Stimulated activated naive CD8-positive, alpha-beta T cell treated with anti-CD3 and anti-CD28 coated beads, Interleukin-15, Interleukin-2, amounts not matched to agents 100 U/mL and 50 U/mL, for 24 hours (primary cell): ENCODE measurements at regions not wholly inside any gene's neighbourhood (a gene's known extent, or its start where the extent isn't known, plus 50 kb on each side); places are given as distances from the start of the nearest gene placed in this dataset.
"Not testable (repeated sequence)": the region's sequence is repeated elsewhere in the genome, so short reads cannot be mapped to it uniquely, and the experiment has no call there.

Experiments used
- ATAC-seq: fragments of 150-1000 bp; cut with Tn5 transposase; one replicate; pipeline ENCODE4 v1.10.0; 2021
- DNase-seq: peaks from one replicate; pipeline ENCODE4 v3.0.0; 2021

DNA sequence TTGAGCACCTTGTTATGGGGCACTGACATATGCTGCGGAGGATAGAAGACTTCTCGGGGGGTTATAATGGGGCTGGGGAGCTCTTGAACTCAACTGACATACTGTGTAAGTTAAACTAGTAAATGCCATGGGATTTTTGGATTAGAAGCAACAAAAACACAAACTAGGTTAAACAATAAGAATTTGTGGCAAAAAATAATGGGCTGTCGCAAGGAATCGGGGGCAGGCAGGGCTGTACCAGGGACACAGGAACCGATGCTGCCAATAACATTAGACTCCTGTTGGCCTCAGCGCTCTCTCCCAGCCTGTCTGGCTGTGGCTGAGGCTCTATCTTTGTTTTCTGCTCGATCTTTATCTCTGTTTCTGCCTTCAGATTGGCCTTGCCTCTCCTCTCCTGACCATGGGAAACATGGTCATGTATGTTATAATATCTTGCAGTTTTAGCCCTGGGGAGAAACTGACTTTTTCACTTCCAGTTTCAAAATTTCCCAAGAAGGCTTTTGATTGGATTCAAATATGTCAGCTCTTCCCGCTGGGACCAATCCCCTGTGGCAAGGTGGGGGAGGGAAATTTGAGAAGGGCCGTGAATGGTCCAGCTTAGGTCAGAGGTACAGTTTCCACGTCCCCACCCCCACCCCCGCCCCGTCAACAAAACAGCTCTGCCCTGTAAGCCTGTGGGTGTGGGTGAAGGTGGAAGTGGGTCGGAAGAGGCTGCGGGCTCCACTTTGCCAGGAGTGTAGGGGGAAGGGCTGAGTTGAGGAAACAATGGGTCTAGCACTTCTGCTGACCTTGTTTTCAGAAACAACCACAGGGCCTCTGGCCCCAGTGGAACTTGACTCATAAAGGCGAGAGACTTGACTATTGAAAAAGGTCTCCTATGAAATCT, 161.1 kb upstream of the TBL1XR1 start:
- DNase-seq (peak; percentile 71), ATAC-seq (peak; percentile 67)

DNA sequence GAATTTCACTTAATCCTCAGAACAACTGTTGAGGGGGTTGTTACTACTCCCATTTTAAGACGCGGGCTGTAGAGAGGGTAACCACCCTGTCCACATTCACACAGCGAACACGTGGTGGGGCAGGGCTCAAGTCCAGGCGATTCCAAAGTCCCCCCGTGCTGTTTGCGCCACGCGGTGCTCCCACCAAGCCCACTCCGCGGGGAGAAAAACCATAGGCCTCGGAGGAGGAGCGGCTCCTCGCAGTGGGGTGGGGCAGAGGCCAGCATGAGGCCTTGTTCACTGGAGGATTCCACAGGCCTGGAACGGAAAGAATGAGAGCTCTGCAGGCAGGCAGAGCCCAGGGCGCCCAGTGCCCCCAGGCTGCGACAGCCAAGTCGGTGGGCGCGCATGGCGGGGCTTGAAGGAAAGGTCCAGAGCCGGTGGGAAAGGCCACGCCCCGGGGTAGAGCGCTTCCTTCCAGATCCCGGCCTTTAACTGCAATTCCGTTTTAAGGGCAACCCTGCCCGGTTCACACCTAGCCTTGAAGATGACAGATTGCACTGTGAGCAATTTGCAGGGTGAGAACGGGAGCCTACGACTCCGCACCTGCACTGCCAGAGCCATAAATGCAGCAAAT, 161.8 kb upstream of the TBL1XR1 start:
- peak; percentile 57 for DNase-seq
- ATAC-seq = peak; percentile 8

DNA sequence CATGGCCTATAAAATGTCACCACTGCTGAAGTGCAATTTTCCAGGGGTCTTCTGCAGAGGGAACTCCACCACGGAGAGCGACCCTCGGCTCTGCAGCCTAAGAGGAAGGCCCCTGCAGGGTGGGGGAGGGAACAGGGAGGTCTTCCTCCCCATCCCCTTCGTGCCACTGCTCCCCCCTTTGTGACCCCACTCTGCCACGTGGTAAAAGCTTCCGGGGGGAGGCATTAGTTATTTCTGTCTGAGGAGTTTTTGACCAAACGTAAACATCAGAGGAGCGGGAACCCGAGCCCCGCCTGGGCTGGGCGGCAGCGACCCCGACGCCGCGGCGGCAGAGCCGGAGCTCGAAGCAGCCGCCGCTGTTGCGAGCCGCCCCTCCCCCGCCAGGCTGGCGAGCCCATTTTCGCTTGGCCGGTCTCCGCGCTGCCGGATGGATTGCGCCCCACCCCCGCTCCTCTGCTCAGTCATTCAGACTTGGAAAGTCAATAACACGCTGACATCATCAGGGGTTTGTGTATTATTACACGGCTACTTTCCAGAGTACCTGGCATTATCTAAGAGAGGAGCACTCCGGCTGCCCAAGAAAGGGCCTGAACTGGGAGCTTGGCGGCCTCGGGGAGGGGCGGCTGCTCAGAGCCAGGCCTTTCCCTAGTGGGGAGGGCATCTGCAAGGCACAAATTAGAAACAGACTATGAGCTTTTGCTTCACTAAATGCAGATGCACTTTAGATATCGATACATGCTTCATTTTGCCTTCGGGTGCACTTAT, 162.5 kb upstream of the TBL1XR1 start:
- peak; percentile 59 for ATAC-seq
- DNase-seq = peak; percentile 97

DNA sequence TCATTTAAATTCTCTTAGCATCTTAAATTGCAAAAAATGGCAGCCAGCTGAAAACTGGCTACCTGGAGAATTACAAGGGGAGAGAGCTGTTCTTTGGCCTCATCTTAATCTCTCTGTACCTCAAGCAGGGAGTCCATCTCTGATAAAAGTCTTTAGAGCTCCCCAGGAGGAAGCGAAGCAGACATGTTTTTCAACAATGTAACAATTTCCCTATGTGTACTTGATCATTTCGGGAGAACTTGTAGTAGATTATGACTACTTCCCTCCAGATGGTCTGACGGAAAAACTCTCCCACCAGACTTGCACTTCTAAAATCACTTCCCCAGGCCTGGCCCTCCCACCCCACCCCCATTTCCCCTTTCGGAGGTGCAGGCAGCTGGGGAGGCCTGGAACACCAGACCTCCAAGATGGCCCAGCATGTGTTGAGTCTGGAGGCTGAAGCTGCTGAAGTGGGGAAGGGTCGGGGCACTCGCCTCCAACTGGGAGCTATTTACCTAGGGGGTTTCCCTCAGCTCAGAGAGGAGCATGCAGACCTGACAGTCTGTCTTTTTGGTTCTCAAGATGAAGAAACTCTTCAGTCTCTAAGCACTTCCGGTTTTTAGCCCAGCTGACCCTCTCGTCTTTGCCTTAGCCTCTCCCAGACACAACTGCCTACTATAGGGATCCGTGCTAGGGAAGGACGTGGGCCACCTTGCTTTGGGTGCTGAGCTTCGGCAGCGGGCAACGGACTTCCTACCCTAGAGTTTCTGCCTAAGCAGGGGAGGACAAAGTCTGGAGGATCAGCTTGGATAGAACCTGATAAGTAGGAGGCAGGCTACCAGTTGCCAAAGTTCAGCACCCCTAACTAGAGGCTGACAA, 164.0 kb upstream of the TBL1XR1 start:
- DNase-seq = no peak
- no peak for ATAC-seq

DNA sequence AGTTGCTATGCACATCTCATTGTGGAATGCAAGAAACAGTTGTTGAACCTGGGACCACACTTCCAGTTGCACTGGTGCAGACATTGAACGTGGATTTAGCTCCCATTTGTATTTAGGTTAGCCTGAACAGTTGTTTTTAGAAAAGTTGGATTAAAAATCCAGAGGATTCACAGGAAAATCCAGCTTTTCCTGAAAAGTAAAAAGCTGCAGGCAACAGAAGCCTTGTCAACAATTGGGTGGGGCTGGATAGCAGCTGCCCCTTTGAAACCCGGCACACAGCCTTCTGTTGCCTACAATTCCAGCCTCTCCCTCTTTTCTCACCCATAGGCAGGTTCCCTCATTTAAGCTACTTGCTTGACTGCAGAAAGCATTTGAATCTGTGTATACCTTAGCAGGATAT, 165.3 kb upstream of the TBL1XR1 start:
- ATAC-seq = no peak
- no peak for DNase-seq

DNA sequence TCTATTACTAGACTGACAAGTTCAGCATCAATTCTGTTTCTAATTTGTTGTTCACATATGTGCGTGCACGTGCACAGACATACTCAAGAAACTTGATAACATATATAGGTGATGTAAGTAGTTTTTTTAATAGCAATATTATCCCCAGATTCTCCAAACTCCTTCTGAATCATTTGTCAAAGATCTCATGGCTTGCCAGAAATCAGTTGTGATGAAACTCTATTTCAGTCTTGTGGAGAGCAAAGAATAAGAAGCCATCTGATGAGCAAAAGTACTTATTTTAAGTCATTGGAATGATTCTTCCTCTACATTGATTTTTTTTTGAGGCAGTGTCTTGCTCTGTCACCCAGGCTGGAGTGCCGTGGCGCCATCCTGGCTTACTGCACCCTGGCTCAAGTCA, 167.0 kb upstream of the TBL1XR1 start:
- ATAC-seq = no peak
- DNase-seq = no peak

DNA sequence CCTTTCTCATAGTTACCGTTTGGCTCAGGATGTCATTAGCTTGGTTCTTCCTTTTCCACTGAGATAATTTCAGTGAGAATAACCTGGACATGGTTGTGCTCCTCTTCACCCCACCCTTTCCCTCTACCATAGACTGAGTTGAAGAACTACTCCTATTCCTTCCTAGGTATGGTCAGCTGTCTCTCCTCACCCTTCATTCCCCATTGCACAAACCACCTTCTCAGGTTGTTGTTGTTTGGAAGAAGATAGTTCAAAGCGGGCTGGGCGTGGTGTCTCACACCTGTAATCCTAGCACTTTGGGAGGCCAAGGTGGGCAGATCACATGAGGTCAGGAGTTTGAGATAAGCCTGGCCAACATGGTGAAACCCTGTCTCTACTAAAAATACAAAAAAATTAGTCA, 168.0 kb upstream of the TBL1XR1 start:
- not testable (repeated sequence) for ATAC-seq, DNase-seq

DNA sequence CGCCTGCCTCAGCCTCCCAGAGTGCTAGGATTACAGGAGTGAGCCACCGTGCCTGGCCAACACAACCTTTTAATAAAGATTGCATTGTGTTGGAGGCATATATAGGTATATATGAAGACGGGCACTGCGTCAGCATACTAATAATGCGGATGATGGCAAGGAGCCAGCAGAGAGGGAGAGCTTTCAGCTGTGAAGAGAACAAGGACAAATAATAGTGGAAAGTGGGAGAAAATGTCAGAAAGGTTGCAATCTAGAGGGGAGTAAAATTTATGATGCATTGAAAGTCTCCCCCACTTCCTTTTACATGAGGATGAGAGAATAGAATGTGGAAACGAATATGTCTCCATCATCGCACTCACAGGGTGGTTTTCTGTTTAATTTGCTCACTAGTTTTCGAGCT, 170.5 kb upstream of the TBL1XR1 start:
- ATAC-seq (no peak), DNase-seq (no peak)

DNA sequence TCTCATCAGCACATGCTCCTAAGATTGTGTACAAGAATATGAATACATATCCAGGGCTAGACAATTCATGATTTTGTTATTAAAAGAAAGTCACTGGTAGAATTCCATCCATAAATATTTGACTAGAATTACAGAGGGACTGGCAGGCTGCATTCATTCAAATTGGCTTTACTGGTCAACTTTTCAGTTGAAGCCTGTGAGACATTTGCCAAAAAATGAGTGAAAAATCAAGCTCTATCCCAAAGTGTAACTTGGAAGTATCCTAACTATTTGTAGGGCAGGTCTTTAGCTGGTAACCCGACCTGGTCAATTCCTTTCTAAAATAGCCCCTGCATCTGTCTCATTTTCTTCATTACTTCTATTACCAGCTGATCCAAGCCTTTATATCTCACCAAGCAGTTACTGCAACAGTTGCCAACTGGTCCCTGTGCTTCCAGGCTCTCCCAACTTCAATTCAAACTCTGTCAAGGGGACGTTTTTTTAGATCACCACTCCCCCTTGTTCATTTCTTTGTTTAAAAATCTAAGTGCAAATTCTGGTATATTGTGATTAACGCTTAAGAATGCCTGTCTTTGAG, 173.1 kb upstream of the TBL1XR1 start:
- DNase-seq (no peak), ATAC-seq (no peak)

DNA sequence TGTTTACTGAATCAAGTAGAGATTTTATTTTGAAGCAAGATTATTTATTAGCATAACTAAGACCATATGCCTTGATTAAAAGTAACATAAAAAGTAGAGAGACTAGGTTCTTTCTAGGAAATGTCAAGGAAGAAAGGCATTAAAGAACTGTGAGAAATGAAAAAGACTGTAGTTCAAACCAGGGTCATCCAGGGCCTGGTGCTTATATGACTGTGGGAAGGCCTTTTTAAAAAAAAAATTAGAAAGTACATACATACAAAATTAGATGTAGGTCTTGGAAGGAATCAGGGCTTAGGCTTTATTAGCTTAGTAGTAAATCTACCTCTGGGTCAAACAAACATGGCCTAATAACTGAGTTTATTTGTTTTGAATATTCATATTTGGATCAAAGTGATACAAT, 173.9 kb upstream of the TBL1XR1 start:
- DNase-seq (no peak), ATAC-seq (no peak)

DNA sequence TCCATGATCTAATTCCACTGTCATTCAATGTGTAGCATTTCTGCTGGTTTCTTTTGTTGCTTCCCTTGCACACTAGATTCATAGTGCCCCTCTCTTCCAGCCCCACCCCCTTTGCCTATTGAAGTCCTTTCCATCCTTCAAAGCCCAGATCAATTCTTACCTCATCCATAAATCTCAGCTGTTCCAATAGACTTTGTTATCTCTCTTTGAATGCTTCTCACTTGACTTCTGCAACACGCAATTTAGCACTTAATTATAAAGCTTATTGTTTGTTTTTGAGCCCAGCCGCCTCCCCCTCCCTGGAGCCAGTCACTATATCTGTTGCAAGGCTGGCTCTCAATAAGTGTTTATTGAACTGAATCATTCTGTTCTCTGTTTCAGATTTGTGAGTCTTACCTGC, 174.6 kb upstream of the TBL1XR1 start:
- DNase-seq (no peak), ATAC-seq (no peak)

DNA sequence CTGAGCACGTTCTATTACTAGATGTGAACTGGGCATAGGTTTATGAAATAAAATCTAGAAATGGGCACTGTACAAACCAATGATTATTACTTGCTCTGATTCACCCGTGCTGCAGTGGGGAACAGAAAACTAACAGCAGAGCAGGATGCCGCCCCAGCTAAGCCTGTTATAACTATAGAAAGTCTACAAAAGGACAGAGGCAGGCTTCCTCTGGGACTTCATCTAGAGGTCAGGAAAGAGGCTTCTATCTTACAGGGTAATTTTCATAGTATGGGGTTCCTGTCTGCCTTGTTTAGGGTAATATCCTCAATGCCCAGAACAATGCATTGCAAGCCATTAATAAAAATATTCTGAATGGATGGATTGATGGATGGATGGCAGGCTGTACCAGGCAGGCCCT, 177.0 kb upstream of the TBL1XR1 start:
- no peak for ATAC-seq

DNA sequence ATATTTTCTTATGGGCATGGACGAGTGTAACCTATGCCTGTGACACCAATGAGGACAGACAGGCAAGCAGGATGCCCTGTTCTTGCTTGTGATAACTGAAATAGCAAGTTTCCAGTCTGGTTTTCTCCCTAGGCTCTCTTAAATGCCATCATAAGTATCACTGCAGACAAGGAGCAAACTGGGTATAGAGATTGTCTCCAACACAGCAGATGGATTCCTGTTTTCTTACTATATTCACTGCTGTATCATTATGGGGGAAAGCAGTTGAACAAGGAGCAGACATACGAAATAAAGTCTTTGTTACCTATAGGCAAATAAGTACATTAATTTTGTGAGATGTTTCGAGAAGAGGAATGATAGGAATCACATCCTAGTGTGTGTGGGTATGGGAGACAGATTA, 178.0 kb upstream of the TBL1XR1 start:
- no peak for ATAC-seq

More for the DNA sequence above, 177.0 kb upstream of the TBL1XR1 start:
- no peak for DNase-seq

DNA sequence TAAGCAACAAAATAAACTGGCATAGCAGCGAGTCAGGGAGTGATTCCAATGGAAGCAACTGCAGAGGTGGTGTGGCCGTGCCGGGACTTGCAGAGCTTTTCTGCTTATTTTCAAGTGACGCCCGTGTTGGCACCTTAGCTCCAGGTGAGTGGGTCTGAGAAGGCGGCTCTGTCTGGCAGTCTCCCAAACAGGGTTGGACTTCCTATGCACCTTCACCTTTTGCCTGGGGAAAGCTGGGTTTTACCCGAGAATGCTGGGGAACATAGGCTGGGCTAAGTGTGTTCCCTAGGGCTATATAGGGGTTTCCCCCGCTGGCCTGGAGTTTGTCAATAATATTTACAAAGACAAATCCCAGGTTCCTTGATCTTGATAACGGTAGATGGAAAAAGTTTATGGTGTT, 179.9 kb upstream of the TBL1XR1 start:
- ATAC-seq (no peak), DNase-seq (no peak)

More for the DNA sequence above, 178.0 kb upstream of the TBL1XR1 start:
- DNase-seq = no peak

DNA sequence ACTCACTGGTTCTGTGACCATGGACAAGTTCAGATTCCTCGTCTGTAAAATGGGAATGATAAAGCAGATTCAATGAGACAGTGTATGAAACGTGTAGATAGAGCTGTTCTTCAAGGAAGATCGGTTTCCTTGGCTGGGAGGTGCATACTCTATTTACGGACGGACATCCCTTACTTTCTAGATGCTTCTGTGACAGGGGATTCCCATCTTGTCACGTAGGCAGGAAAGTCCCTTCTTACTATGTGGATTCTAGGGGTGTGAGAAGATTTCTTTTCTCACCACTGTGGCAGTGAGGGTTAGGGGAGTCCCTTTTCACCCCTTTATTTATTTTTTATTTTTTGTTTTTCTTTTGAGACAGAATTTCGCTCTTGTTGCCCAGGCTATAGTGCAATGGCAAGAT, 180.9 kb upstream of the TBL1XR1 start:
- DNase-seq (no peak), ATAC-seq (no peak)

DNA sequence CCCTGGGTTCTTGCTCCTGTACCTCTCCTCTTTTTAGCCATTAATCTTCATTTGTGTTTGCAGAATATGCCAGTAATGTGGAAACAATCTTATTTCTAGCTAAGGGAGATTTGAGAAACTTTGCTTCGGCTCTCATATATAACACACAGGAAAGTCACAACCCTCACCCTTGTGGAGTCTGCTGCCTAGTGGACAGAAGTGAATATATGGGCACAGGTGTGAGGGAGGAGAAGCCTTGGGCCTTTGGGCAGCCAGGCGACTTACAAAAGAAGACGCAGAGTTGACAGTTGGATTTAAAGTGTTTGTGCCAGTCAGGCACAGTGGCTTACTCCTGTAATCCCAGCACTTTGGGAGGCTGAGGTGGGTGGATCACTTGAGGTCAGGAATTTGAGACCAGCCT, 181.8 kb upstream of the TBL1XR1 start:
- ATAC-seq = no peak
- DNase-seq = no peak

DNA sequence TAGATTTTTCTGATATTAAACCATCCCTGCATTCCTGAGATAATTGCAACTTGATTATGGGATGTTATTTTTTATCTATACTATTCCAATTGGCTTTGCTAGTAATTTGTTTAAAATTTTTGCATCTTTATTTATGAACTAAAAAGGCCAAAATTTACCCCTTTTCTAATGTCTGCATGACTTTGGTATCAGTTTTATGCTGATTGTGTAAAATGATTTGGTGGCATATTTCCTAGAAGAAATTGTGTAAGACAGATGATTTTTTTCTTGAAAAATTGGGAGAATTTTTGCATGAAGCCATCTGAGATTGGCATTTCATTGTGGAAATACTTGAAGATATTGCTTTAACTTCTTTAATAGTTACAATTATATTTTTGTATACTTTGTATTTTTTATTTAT, 183.8 kb upstream of the TBL1XR1 start:
- no peak for DNase-seq
- ATAC-seq = no peak

DNA sequence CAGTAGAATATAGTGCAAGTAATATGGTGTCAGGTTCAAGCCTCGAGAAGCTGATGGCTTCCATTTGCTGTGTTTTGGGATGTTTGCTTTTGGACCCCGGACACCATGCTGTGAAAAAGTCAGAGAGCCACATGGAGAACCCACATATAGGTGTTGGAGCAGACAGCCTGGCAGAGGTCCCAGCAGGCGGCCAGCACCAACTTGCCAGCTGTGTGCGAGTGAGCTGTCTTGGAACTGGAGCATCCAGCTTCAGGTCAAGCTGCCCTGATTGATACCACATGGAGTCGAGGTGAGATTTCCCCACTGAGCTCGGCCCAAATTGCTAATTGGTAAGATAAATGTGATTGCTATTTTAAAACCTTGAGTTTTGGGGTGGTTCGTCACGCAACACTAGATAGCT, 185.7 kb upstream of the TBL1XR1 start:
- ATAC-seq (no peak), DNase-seq (no peak)

DNA sequence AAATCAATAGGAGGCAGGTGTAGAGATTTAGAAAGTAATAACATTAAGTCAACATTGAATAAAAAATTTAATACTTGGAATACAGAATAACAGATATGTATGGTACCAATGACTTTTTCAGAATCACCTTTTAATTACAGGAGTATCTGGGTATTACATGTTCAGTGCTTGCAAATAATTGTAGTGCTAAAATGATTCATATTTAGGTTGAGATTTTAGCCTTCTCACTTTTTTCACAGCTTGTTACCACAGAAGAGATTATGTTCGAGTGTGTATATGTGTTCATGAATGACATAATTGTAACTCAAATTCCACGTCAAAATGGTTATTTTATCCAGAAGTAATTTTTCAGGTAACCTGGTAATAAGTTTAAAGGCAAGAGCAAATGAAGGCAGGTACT, 187.9 kb upstream of the TBL1XR1 start:
- ATAC-seq (no peak), DNase-seq (no peak)

DNA sequence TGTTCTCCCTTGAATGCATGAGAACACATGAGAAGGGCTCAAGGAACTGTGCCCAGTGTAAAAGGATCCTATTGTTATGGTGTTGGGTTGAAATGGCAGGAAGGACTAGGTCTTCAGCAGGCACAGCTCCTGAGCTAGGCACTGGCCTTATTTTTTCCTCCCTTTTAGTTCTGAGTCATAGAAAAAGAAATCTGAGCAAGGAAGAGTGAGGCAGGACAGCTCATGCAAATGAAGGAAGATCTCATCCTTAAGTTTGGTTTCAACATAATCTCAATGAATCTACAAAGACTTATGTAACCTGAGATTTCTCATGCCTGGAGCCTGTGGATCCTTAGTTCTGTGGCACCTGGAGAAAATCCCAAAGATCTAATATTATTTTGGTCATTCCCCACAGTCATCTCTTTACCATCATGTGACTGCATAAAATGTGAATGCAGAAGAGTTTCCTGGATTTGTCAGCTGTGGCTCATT, 188.6 kb upstream of the TBL1XR1 start:
- ATAC-seq = no peak
- DNase-seq = no peak

DNA sequence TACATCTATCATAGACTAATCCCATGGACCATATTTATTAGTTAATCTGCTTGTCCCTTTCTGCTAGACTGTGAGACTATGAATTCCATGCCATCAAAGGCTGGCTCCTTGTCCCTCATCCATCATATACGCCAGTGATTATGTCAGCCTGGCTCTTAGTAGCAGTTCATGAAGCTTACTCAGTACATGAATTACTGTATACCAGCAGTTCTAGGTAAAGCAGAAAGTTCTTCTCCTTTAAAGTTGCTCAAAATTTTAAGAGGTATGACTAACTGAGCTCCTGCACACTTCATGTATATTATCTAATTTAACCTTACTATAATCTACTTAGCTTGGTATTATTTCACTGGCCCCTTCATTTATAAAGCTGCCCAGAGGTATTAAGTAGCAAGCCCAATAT, 190.9 kb upstream of the TBL1XR1 start:
- ATAC-seq (no peak), DNase-seq (no peak)
